ENCODE measurements at regions not wholly inside any gene's neighbourhood (a gene's known extent, or its start where the extent isn't known, plus 50 kb on each side); places are given as distances from the start of the nearest gene placed in this dataset.

- Histone ChIP-seq H3K4me3 (ENCODE audit: low read depth in 2 of 2, low read length in 1 of 2) (no peak overlapping the region), H3K4me2 (no peak overlapping the region), H2AFZ (ENCODE audit: low read depth) (no peak overlapping the region), H3K9ac (no peak overlapping the region), H3K9me3 (0 out of 2 replicates have a peak, but pooled peaks cover 3% of the 10 kb centered on the region), H3K36me3 (replicated peaks in 1 of 2; ENCODE audit: control insufficient read depth in 1 of 2, insufficient read depth in 2 of 2, low read length in 1 of 2) (no peaks in the 10 kb centered on the region), H3K27ac (ENCODE audit: low read depth in 2 of 2, low read length in 1 of 2) (no peak overlapping the region), H3K4me1 (ENCODE audit: control insufficient read depth in 1 of 2, insufficient read depth in 2 of 2, low read depth in 1 of 2, low read length in 1 of 2) (no peaks in the 10 kb centered on the region), H3K9me2 (no peaks in the 10 kb centered on the region), H3K79me2 (ENCODE audit: insufficient read depth) (no peaks in the 10 kb centered on the region; the same call in 1 of the 2 replicates), H4K20me1 (ENCODE audit: insufficient read depth) (no peaks in the 10 kb centered on the region), H3K27me3 (ENCODE audit: insufficient read depth) (no peaks in the 10 kb centered on the region), H3F3A (replicated peaks; ENCODE audit: insufficient read depth) (peaks cover 4% of the 10 kb centered on the region)
- POLR2A ChIA-PET = no interaction called here
- 25% methylated on average over 2 of the region's 2 CpGs for WGBS (ENCODE audit: low lambda C conversion rate)
- DNase-seq = no peak
- TF ChIP-seq GABPA (IDR thresholded peaks at IDR 0.05; ENCODE audit: low read depth) (no peak), ELF1 (IDR thresholded peaks at IDR 0.05) (no peak), RXRA (IDR thresholded peaks at IDR 0.05; ENCODE audit: borderline replicate concordance, low read depth) (no peak), SIN3A (IDR thresholded peaks at IDR 0.05; ENCODE audit: borderline replicate concordance, low read depth, low read length) (no peak), EP300 (IDR thresholded peaks at IDR 0.05; ENCODE audit: borderline replicate concordance in 1 of 2, low read depth in 1 of 2, low read length in 1 of 2) (no peak), TCF12 (IDR thresholded peaks at IDR 0.05) (no peak), JUND (IDR thresholded peaks at IDR 0.05) (no peak), CHD2 (IDR thresholded peaks at IDR 0.05; ENCODE audit: low read length, partially characterized antibody) (no peak), CTCF (IDR thresholded peaks at IDR 0.05) (no peak), FOXJ3 (CRISPR knock-in tag; IDR thresholded peaks at IDR 0.05) (no peak), RCOR1 (IDR thresholded peaks at IDR 0.05; ENCODE audit: low read length) (no peak), IRF3 (IDR thresholded peaks at IDR 0.05; ENCODE audit: low read depth, low read length) (no peak), GATA2 (CRISPR knock-in tag; IDR thresholded peaks at IDR 0.05) (no peak), RAD21 (IDR thresholded peaks at IDR 0.05; ENCODE audit: low read length) (no peak), TEAD4 (IDR thresholded peaks at IDR 0.05; ENCODE audit: borderline replicate concordance, insufficient read depth) (no peak), NFIC (IDR thresholded peaks at IDR 0.05; ENCODE audit: borderline replicate concordance) (no peak)
- TF ChIP-seq, protein P1, sequence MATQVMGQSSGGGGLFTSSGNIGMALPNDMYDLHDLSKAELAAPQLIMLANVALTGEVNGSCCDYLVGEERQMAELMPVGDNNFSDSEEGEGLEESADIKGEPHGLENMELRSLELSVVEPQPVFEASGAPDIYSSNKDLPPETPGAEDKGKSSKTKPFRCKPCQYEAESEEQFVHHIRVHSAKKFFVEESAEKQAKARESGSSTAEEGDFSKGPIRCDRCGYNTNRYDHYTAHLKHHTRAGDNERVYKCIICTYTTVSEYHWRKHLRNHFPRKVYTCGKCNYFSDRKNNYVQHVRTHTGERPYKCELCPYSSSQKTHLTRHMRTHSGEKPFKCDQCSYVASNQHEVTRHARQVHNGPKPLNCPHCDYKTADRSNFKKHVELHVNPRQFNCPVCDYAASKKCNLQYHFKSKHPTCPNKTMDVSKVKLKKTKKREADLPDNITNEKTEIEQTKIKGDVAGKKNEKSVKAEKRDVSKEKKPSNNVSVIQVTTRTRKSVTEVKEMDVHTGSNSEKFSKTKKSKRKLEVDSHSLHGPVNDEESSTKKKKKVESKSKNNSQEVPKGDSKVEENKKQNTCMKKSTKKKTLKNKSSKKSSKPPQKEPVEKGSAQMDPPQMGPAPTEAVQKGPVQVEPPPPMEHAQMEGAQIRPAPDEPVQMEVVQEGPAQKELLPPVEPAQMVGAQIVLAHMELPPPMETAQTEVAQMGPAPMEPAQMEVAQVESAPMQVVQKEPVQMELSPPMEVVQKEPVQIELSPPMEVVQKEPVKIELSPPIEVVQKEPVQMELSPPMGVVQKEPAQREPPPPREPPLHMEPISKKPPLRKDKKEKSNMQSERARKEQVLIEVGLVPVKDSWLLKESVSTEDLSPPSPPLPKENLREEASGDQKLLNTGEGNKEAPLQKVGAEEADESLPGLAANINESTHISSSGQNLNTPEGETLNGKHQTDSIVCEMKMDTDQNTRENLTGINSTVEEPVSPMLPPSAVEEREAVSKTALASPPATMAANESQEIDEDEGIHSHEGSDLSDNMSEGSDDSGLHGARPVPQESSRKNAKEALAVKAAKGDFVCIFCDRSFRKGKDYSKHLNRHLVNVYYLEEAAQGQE (IDR thresholded peaks at IDR 0.05; ENCODE audit: low read depth, low read length) = no peak
- TF ChIP-seq, protein P2, sequence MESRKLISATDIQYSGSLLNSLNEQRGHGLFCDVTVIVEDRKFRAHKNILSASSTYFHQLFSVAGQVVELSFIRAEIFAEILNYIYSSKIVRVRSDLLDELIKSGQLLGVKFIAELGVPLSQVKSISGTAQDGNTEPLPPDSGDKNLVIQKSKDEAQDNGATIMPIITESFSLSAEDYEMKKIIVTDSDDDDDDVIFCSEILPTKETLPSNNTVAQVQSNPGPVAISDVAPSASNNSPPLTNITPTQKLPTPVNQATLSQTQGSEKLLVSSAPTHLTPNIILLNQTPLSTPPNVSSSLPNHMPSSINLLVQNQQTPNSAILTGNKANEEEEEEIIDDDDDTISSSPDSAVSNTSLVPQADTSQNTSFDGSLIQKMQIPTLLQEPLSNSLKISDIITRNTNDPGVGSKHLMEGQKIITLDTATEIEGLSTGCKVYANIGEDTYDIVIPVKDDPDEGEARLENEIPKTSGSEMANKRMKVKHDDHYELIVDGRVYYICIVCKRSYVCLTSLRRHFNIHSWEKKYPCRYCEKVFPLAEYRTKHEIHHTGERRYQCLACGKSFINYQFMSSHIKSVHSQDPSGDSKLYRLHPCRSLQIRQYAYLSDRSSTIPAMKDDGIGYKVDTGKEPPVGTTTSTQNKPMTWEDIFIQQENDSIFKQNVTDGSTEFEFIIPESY (IDR thresholded peaks at IDR 0.05; ENCODE audit: borderline replicate concordance, low read depth) = no peak
- TF ChIP-seq, protein P3, sequence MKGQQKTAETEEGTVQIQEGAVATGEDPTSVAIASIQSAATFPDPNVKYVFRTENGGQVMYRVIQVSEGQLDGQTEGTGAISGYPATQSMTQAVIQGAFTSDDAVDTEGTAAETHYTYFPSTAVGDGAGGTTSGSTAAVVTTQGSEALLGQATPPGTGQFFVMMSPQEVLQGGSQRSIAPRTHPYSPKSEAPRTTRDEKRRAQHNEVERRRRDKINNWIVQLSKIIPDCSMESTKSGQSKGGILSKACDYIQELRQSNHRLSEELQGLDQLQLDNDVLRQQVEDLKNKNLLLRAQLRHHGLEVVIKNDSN (IDR thresholded peaks at IDR 0.05; ENCODE audit: borderline replicate concordance, low read depth) = no peak
- CTCF ChIA-PET = no interaction called here
These were observed 166.7 kb upstream of the KCNIP4 start for GRCh38 chr4:22115262-22115661.
